HG03175 (cell line): ENCODE measurements at regions not wholly inside any gene's neighbourhood (a gene's known extent, or its start where the extent isn't known, plus 50 kb on each side); places are given as distances from the start of the nearest gene placed in this dataset.

Source experiments
- ATAC-seq: cut with Tn5 transposase; IDR thresholded peaks from one replicate; pipeline ENCODE4 v1.9.1; 2021; ENCODE audit warnings: mild to moderate bottlenecking, moderate library complexity; ENCODE audit not compliant: unreplicated experiment

GRCh38 chr5:89936576-89936975 is 473.0 kb downstream of the CETN3 start:
- no peak for ATAC-seq

GRCh38 chr5:89934069-89934468 is 475.5 kb downstream of the CETN3 start:
- ATAC-seq, result no peak

GRCh38 chr5:89932771-89933181 is 476.8 kb downstream of the CETN3 start:
- no peak for ATAC-seq

GRCh38 chr5:89930591-89931392 is 478.8 kb downstream of the CETN3 start:
- ATAC-seq, result peak; percentile 94

- ATAC-seq, result no peak
These were observed 479.7 kb downstream of the CETN3 start for GRCh38 chr5:89929834-89930233.

GRCh38 chr5:89929173-89929572 is 480.4 kb downstream of the CETN3 start:
- no peak for ATAC-seq

- ATAC-seq, result no peak
These were observed 487.4 kb downstream of the CETN3 start for GRCh38 chr5:89922161-89922560.

- no peak for ATAC-seq
These were observed 492.4 kb downstream of the CETN3 start for GRCh38 chr5:89917112-89917511.

GRCh38 chr5:89916131-89916530 is 493.4 kb downstream of the CETN3 start:
- no peak for ATAC-seq

GRCh38 chr5:89908876-89909275 is 500.7 kb downstream of the CETN3 start:
- no peak for ATAC-seq

- no peak for ATAC-seq
These were observed 505.1 kb downstream of the CETN3 start for GRCh38 chr5:89904442-89904841.

GRCh38 chr5:89901983-89902382 is 507.6 kb downstream of the CETN3 start:
- ATAC-seq, result no peak

GRCh38 chr5:89901346-89901745 is 508.2 kb downstream of the CETN3 start:
- no peak for ATAC-seq

GRCh38 chr5:89900346-89900745 is 509.2 kb downstream of the CETN3 start:
- no peak for ATAC-seq

GRCh38 chr5:89899559-89899958 is 510.0 kb downstream of the CETN3 start:
- ATAC-seq, result no peak

GRCh38 chr5:89893546-89893945 is 516.0 kb downstream of the CETN3 start:
- no peak for ATAC-seq

- ATAC-seq, result no peak
These were observed 523.9 kb downstream of the CETN3 start for GRCh38 chr5:89885670-89886069.

- ATAC-seq, result no peak
These were observed 525.6 kb downstream of the CETN3 start for GRCh38 chr5:89883967-89884366.

- ATAC-seq, result no peak
These were observed 531.1 kb downstream of the CETN3 start for GRCh38 chr5:89878140-89879132.

GRCh38 chr5:89871906-89872305 is 537.6 kb downstream of the CETN3 start:
- no peak for ATAC-seq

GRCh38 chr5:89869346-89869745 is 540.2 kb downstream of the CETN3 start:
- ATAC-seq, result no peak

- ATAC-seq, result no peak
These were observed 543.1 kb downstream of the CETN3 start for GRCh38 chr5:89866410-89866809.
